Gastroesophageal sphincter (tissue), 3 donors: ENCODE measurements at regions not wholly inside any gene's neighbourhood (a gene's known extent, or its start where the extent isn't known, plus 50 kb on each side); places are given as distances from the start of the nearest gene placed in this dataset.

Source experiments
- CTCF ChIP-seq, 4 experiments: fragments of 200-600 bp in 2 of 4; fragments of 450-650 bp in 2 of 4; sonication (generic) in 1 of 4; IDR thresholded peaks; one replicate each; pipeline ENCODE4 v1.5.1; 2017 to 2019; ENCODE audit warnings: antibody characterized with exemption in 4 of 4, mild to moderate bottlenecking in 2 of 4, moderate library complexity in 2 of 4
- EP300 ChIP-seq: sonication (generic); formaldehyde crosslinking; IDR thresholded peaks from one replicate; pipeline ENCODE4 v1.6.1; 2017; ENCODE audit warnings: antibody characterized with exemption, mild to moderate bottlenecking
- POLR2A ChIP-seq, 2 donors: fragments of 450-650 bp; IDR thresholded peaks; one replicate each; pipeline ENCODE4 v1.6.1; 2017; ENCODE audit warnings: antibody characterized with exemption in 2 of 2, mild to moderate bottlenecking in 2 of 2, moderate library complexity in 1 of 2
- POLR2AphosphoS5 ChIP-seq: sonication (generic); formaldehyde crosslinking; IDR thresholded peaks from one replicate; pipeline ENCODE4 v1.6.1; 2017; ENCODE audit warnings: antibody characterized with exemption

GRCh38 chr6:44738601-44739146 is 351.2 kb downstream of the CDC5L start:
- TF ChIP-seq POLR2AphosphoS5 (no peak), POLR2A (IDR thresholded peaks at IDR 0.05) (no peak), CTCF (IDR thresholded peaks at IDR 0.05) (no peak), EP300 (no peak)
